Esophagus (tissue), 2 donors: ENCODE measurements at regions not wholly inside any gene's neighbourhood (a gene's known extent, or its start where the extent isn't known, plus 50 kb on each side); places are given as distances from the start of the nearest gene placed in this dataset.
"Not testable (repeated sequence)": the region's sequence is repeated elsewhere in the genome, so short reads cannot be mapped to it uniquely, and the experiment has no call there.

Experiments used
- H3K27ac ChIP-seq, 2 donors: one replicate each; pipeline ENCODE4 v1.5.1; 2013; ENCODE audit warnings: low read depth in 2 of 2, mild to moderate bottlenecking in 2 of 2, inconsistent platforms in 1 of 2, low read length in 1 of 2, moderate library complexity in 1 of 2
- H3K27me3 ChIP-seq, 2 donors: one replicate each; pipeline ENCODE4 v1.6.1; 2013; ENCODE audit warnings: low read length in 2 of 2, control low read depth in 1 of 2, mild to moderate bottlenecking in 1 of 2; ENCODE audit not compliant: insufficient read depth in 2 of 2, control insufficient read depth in 1 of 2
- H3K36me3 ChIP-seq, 2 donors: one replicate each; pipeline ENCODE4 v1.6.1; 2013; ENCODE audit warnings: low read length in 1 of 2; ENCODE audit not compliant: control insufficient read depth in 2 of 2, insufficient read depth in 2 of 2
- H3K4me1 ChIP-seq, 2 donors: one replicate each; pipeline ENCODE4 v1.6.1; 2013; ENCODE audit warnings: low read length in 1 of 2; ENCODE audit not compliant: control insufficient read depth in 2 of 2, insufficient read depth in 2 of 2
- H3K4me3 ChIP-seq, 2 donors: one replicate each; pipeline ENCODE4 v1.5.1; 2013; ENCODE audit warnings: low read length in 2 of 2, mild to moderate bottlenecking in 2 of 2, low read depth in 1 of 2, moderate library complexity in 1 of 2
- H3K9me3 ChIP-seq, 2 donors: one replicate each; pipeline ENCODE4 v1.6.1; 2013; ENCODE audit warnings: mild to moderate bottlenecking in 2 of 2, low read depth in 1 of 2, low read length in 1 of 2, moderate library complexity in 1 of 2; ENCODE audit not compliant: control insufficient read depth in 2 of 2, insufficient read depth in 1 of 2
- WGBS, 2 donors: extraction: QIAGEN DNeasy Blood & Tissue Kit; methylation state at CpG; one replicate each; pipeline ENCODE4 v1.1.7; 2013; 5-methylcytosine and 5-hydroxymethylcytosine counted together
- donor health status: healthy with polysubstance abuse.
- donor health status: Bipolar disorder and iron deficiency.

- Histone ChIP-seq H3K27me3 (no peaks in the 10 kb centered on the region), H3K27ac (no peak overlapping the region), H3K9me3 (no peaks in the 10 kb centered on the region), H3K4me1 (peaks cover 0 to 4% of the 10 kb centered on the region in 2 donors), H3K36me3 (no peaks in the 10 kb centered on the region), H3K4me3 (no peak overlapping the region)
- 74 to 81% methylated on average over 6 of the region's 6 CpGs for WGBS, 2 donors
Measured at GRCh38 chr7:140263277-140263676, 86.5 kb upstream of the KDM7A start.

GRCh38 chr7:140262242-140262903, 85.6 kb upstream of the KDM7A start:
- peaks cover 0 to 4% of the 10 kb centered on the region in 2 donors for H3K4me1 ChIP-seq
- no peaks in the 10 kb centered on the region for H3K36me3 ChIP-seq
- H3K9me3 ChIP-seq, result no peaks in the 10 kb centered on the region
- WGBS, 2 donors, result 92 to 94% methylated on average over 6 of the region's 6 CpGs
- H3K27me3 ChIP-seq, result no peaks in the 10 kb centered on the region
- H3K4me3 ChIP-seq, result no peak overlapping the region
- H3K27ac ChIP-seq, result no peak overlapping the region

GRCh38 chr7:140261522-140261921, 84.7 kb upstream of the KDM7A start:
- WGBS, 2 donors, result 61 to 74% methylated on average over 1 of the region's 1 CpG
- Histone ChIP-seq H3K4me1 (peaks cover 0 to 4% of the 10 kb centered on the region in 2 donors), H3K9me3 (no peaks in the 10 kb centered on the region), H3K27ac (no peak overlapping the region), H3K4me3 (no peak overlapping the region), H3K27me3 (no peaks in the 10 kb centered on the region), H3K36me3 (no peaks in the 10 kb centered on the region)

- Histone ChIP-seq H3K27me3 (no peaks in the 10 kb centered on the region), H3K4me3 (no peak overlapping the region), H3K9me3 (no peaks in the 10 kb centered on the region), H3K4me1 (peaks cover 0 to 4% of the 10 kb centered on the region in 2 donors), H3K36me3 (no peaks in the 10 kb centered on the region), H3K27ac (no peak overlapping the region)
- WGBS, 2 donors, result 76 to 82% methylated on average over 5 of the region's 5 CpGs
Measured at GRCh38 chr7:140261105-140261486, 84.3 kb upstream of the KDM7A start.

- peaks cover 0 to 4% of the 10 kb centered on the region in 2 donors for H3K4me1 ChIP-seq
- peak overlapping the region in 1 of 2 donors; percentile 45 for H3K27ac ChIP-seq
- no peaks in the 10 kb centered on the region for H3K36me3 ChIP-seq
- no peak overlapping the region for H3K4me3 ChIP-seq
- WGBS, 2 donors, result 36 to 52% methylated on average over 10 of the region's 10 CpGs
- H3K9me3 ChIP-seq, result no peaks in the 10 kb centered on the region
- H3K27me3 ChIP-seq, result no peaks in the 10 kb centered on the region
Measured at GRCh38 chr7:140260352-140261104, 83.7 kb upstream of the KDM7A start.

GRCh38 chr7:140257278-140257677, 80.5 kb upstream of the KDM7A start:
- H3K9me3 ChIP-seq, H3K36me3 ChIP-seq, H3K27ac ChIP-seq, H3K27me3 ChIP-seq, H3K4me1 ChIP-seq, H3K4me3 ChIP-seq: not testable (repeated sequence)
- WGBS, 2 donors, result 78 to 83% methylated on average over 3 of the region's 3 CpGs

GRCh38 chr7:140254976-140255375, 78.2 kb upstream of the KDM7A start:
- H3K27me3 ChIP-seq, H3K4me3 ChIP-seq, H3K27ac ChIP-seq, H3K4me1 ChIP-seq, H3K9me3 ChIP-seq, H3K36me3 ChIP-seq: not testable (repeated sequence)
- WGBS, 2 donors, result 93 to 95% methylated on average over 9 of the region's 9 CpGs

- Histone ChIP-seq H3K27ac (no peak overlapping the region), H3K36me3 (no peaks in the 10 kb centered on the region), H3K9me3 (no peaks in the 10 kb centered on the region), H3K27me3 (no peaks in the 10 kb centered on the region), H3K4me1 (no peaks in the 10 kb centered on the region), H3K4me3 (no peak overlapping the region)
- WGBS, 2 donors, result 75 to 84% methylated on average over 3 of the region's 3 CpGs
Measured at GRCh38 chr7:140249036-140249806, 72.4 kb upstream of the KDM7A start.

- Histone ChIP-seq H3K4me1 (no peaks in the 10 kb centered on the region), H3K4me3 (no peak overlapping the region), H3K36me3 (no peaks in the 10 kb centered on the region), H3K27me3 (no peaks in the 10 kb centered on the region), H3K9me3 (no peaks in the 10 kb centered on the region), H3K27ac (no peak overlapping the region)
- WGBS, 2 donors, result 71 to 72% methylated on average over 3 of the region's 3 CpGs
Measured at GRCh38 chr7:140247559-140247958, 70.8 kb upstream of the KDM7A start.
